GM12873 (cell line): ENCODE measurements at regions not wholly inside any gene's neighbourhood (a gene's known extent, or its start where the extent isn't known, plus 50 kb on each side); places are given as distances from the start of the nearest gene placed in this dataset.

Experiments
- CTCF ChIP-seq: IDR thresholded peaks from 2 replicates; pipeline ENCODE4 v1.5.1; 2012; ENCODE audit warnings: low read depth, mild to moderate bottlenecking, moderate library complexity, low read length, control low read depth; ENCODE audit not compliant: insufficient read depth; ENCODE audit errors: missing control alignments

GRCh38 chr12:105741786-105742566 is 396.8 kb downstream of the NUAK1 start:
- no peak for TF ChIP-seq CTCF

GRCh38 chr12:105742567-105742874 is 396.2 kb downstream of the NUAK1 start:
- no peak for TF ChIP-seq CTCF

- TF ChIP-seq CTCF, result no peak
Observed at GRCh38 chr12:105744371-105745058, 394.2 kb downstream of the NUAK1 start.

GRCh38 chr12:105745811-105746210 is 392.9 kb downstream of the NUAK1 start:
- TF ChIP-seq CTCF, result no peak

- TF ChIP-seq CTCF, result no peak
Observed at GRCh38 chr12:105748806-105749600, 389.8 kb downstream of the NUAK1 start.

- TF ChIP-seq CTCF, result no peak
Observed at GRCh38 chr12:105750096-105750495, 388.7 kb downstream of the NUAK1 start.

GRCh38 chr12:105754313-105754712 is 384.4 kb downstream of the NUAK1 start:
- no peak for TF ChIP-seq CTCF
